ENCODE measurements at regions not wholly inside any gene's neighbourhood (a gene's known extent, or its start where the extent isn't known, plus 50 kb on each side); places are given as distances from the start of the nearest gene placed in this dataset.

DNA sequence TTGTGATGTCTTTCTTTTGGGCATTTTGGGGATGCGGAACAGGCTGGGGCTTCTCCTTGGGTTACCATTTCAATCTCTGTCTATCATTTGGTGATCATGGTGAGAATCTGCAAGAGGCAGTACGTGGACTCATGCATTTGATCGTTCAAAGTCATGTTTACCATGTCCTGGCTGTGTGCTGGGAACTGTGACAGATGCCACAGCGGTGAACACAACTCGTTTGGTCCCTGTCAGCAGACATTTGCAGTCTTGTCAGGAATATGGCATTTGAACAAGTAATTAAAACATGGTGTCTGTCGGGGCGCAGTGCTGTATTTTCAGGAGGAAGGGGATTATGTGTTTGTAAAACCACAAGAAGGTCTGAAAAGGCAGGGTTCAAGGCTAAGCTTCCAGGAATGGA is 103.3 kb upstream of the IGSF21 start:
- TF ChIP-seq, protein P1, sequence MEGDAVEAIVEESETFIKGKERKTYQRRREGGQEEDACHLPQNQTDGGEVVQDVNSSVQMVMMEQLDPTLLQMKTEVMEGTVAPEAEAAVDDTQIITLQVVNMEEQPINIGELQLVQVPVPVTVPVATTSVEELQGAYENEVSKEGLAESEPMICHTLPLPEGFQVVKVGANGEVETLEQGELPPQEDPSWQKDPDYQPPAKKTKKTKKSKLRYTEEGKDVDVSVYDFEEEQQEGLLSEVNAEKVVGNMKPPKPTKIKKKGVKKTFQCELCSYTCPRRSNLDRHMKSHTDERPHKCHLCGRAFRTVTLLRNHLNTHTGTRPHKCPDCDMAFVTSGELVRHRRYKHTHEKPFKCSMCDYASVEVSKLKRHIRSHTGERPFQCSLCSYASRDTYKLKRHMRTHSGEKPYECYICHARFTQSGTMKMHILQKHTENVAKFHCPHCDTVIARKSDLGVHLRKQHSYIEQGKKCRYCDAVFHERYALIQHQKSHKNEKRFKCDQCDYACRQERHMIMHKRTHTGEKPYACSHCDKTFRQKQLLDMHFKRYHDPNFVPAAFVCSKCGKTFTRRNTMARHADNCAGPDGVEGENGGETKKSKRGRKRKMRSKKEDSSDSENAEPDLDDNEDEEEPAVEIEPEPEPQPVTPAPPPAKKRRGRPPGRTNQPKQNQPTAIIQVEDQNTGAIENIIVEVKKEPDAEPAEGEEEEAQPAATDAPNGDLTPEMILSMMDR (IDR thresholded peaks at IDR 0.05; ENCODE audit: low read length), result no peak
- no peak for TF ChIP-seq EZH2 (IDR thresholded peaks at IDR 0.05; ENCODE audit: borderline replicate concordance, low read length)

Measured in OCI-LY1 (cell line).